ENCODE measurements at regions not wholly inside any gene's neighbourhood (a gene's known extent, or its start where the extent isn't known, plus 50 kb on each side); places are given as distances from the start of the nearest gene placed in this dataset.

GRCh38 chr9:23413541-23413940 is 412.5 kb downstream of the ELAVL2 start:
- TF ChIP-seq CTCF (conservative IDR thresholded peaks at IDR 0.05 in 1 of 2, IDR thresholded peaks at IDR 0.05 in 1 of 2; ENCODE audit: extremely low read depth in 1 of 2, insufficient read depth in 1 of 2, low read depth in 1 of 2, low read length in 2 of 2) (no peak), EZH2 (IDR thresholded peaks at IDR 0.05; ENCODE audit: borderline replicate concordance, low read length) (no peak)
